PC-3 (cell line): ENCODE measurements at regions not wholly inside any gene's neighbourhood (a gene's known extent, or its start where the extent isn't known, plus 50 kb on each side); places are given as distances from the start of the nearest gene placed in this dataset.

ENCODE experiments used
- EZH2phosphoT487 ChIP-seq: fragments of 300-600 bp; sonication (generic); IDR thresholded peaks from 2 replicates; pipeline ENCODE4 v1.6.1; 2018; ENCODE audit warnings: mild to moderate bottlenecking, antibody characterized with exemption, low read length, borderline replicate concordance
- TF ChIP-seq, protein P1 (sequence below): fragments of 300-600 bp; sonication (generic); conservative IDR thresholded peaks from 2 replicates; pipeline ENCODE4 v1.5.1; 2017; ENCODE audit warnings: antibody characterized with exemption, low read depth, mild to moderate bottlenecking, low read length

DNA sequence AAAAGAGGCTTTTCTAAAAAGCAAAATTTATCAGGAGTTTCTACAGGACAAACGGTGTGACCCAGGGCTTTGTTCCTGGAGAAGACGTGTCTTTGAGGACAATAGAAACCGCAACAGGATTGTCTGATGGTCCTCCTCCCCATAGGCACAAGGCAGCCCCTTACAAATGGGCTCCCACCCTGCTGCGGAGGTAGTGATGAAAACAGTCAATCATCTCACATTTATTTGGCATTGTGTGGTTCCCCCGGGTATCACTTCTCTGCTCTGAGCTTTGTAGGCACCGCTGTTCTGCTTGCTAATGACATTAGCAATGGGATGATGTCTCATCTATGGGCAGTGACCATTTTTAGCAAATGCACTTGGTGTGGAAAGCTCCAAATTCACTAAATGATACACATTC is 155.5 kb upstream of the TMPO start:
- TF ChIP-seq, protein P1, sequence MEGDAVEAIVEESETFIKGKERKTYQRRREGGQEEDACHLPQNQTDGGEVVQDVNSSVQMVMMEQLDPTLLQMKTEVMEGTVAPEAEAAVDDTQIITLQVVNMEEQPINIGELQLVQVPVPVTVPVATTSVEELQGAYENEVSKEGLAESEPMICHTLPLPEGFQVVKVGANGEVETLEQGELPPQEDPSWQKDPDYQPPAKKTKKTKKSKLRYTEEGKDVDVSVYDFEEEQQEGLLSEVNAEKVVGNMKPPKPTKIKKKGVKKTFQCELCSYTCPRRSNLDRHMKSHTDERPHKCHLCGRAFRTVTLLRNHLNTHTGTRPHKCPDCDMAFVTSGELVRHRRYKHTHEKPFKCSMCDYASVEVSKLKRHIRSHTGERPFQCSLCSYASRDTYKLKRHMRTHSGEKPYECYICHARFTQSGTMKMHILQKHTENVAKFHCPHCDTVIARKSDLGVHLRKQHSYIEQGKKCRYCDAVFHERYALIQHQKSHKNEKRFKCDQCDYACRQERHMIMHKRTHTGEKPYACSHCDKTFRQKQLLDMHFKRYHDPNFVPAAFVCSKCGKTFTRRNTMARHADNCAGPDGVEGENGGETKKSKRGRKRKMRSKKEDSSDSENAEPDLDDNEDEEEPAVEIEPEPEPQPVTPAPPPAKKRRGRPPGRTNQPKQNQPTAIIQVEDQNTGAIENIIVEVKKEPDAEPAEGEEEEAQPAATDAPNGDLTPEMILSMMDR: no peak
- no peak for TF ChIP-seq EZH2phosphoT487
